Caco-2 (cell line): ENCODE measurements at regions not wholly inside any gene's neighbourhood (a gene's known extent, or its start where the extent isn't known, plus 50 kb on each side); places are given as distances from the start of the nearest gene placed in this dataset.

ENCODE experiments used
- BruUV-seq: library from RNA; stranded (reverse); fragments of 400-500 nt; replicated peaks from 2 replicates; lab custom pipeline; 2021; lab: Mats Ljungman, UMichigan
- CTCF ChIA-PET: fragments of 300-600 bp; sonication (Branson Sonifier 250); formaldehyde crosslinking; loops from one replicate; lab custom pipeline; 2022; ENCODE audit warnings: antibody characterized with exemption; lab: Charles Lee
- POLR2A ChIA-PET: fragments of 300-600 bp; sonication (Branson Sonifier 250); formaldehyde crosslinking; loops from one replicate; lab custom pipeline; 2022; ENCODE audit warnings: antibody characterized with exemption; lab: Charles Lee
- DNase-seq, 2 experiments: peaks; one replicate each; pipeline versions ENCODE4 v3.0.0 to v3.0.0-alpha.2; 2020 to 2022
- H3K27me3 ChIP-seq: replicated peaks from 2 replicates; pipeline ENCODE4 v1.6.0; 2011; ENCODE audit warnings: low read length; ENCODE audit not compliant: control insufficient read depth, insufficient read depth
- H3K36me3 ChIP-seq: 2 replicates; pipeline ENCODE4 v1.5.1; 2011; ENCODE audit warnings: low read length; ENCODE audit not compliant: control insufficient read depth, insufficient read depth
- H3K4me1 ChIP-seq: fragments of 250-450 bp; sonication (Bioruptor Pico); 2 replicates; pipeline ENCODE4 v1.5.1; 2020; ENCODE audit warnings: mild to moderate bottlenecking
- H3K4me3 ChIP-seq: 2 replicates; pipeline ENCODE4 v1.5.1; 2011; ENCODE audit warnings: low read depth, mild to moderate bottlenecking, control low read depth, low read length
- H3K9me3 ChIP-seq: fragments of 250-450 bp; sonication (Bioruptor Pico); 2 replicates; pipeline ENCODE4 v1.5.1; 2020; ENCODE audit warnings: mild to moderate bottlenecking, moderate library complexity
- H3K27ac Mint-ChIP-seq: one replicate; pipeline ENCODE4 v1.8.0; 2022; ENCODE audit warnings: mixed read lengths; ENCODE audit not compliant: unreplicated experiment
- H3K27me3 Mint-ChIP-seq: one replicate; pipeline ENCODE4 v1.8.0; 2022; ENCODE audit warnings: mixed read lengths; ENCODE audit not compliant: insufficient read depth, unreplicated experiment
- H3K36me3 Mint-ChIP-seq: one replicate; pipeline ENCODE4 v1.8.0; 2022; ENCODE audit warnings: mild to moderate bottlenecking, mixed read lengths; ENCODE audit not compliant: insufficient read depth, unreplicated experiment
- H3K4me1 Mint-ChIP-seq: one replicate; pipeline ENCODE4 v1.8.0; 2022; ENCODE audit warnings: low read depth, mixed read lengths; ENCODE audit not compliant: unreplicated experiment
- H3K4me3 Mint-ChIP-seq: one replicate; pipeline ENCODE4 v1.8.0; 2022; ENCODE audit warnings: mild to moderate bottlenecking, moderate library complexity, mixed read lengths; ENCODE audit not compliant: unreplicated experiment
- H3K9me3 Mint-ChIP-seq: one replicate; pipeline ENCODE4 v1.8.0; 2022; ENCODE audit warnings: mixed read lengths; ENCODE audit not compliant: unreplicated experiment
- intact Hi-C: fragments of 100-400 bp; cut with micrococcal nuclease; formaldehyde crosslinking; loops from one replicate; pipeline ENCODE4 v1.10.0; 2022; ENCODE audit not compliant: unreplicated experiment
- TF ChIP-seq, protein P1 (sequence below), 2 experiments: fragments of 200-600 bp in 1 of 2; IDR thresholded peaks; 1 replicate in 1 of 2; 2 replicates in 1 of 2; pipeline versions ENCODE4 v1.5.1 to v1.8.0; 2011 to 2022; ENCODE audit warnings: antibody characterized with exemption in 1 of 2, control low read depth in 1 of 2, inconsistent platforms in 1 of 2, low read depth in 1 of 2, low read length in 1 of 2, mild to moderate bottlenecking in 1 of 2, moderate library complexity in 1 of 2; ENCODE audit not compliant: insufficient read depth in 1 of 2, severe bottlenecking in 1 of 2, unreplicated experiment in 1 of 2

DNA sequence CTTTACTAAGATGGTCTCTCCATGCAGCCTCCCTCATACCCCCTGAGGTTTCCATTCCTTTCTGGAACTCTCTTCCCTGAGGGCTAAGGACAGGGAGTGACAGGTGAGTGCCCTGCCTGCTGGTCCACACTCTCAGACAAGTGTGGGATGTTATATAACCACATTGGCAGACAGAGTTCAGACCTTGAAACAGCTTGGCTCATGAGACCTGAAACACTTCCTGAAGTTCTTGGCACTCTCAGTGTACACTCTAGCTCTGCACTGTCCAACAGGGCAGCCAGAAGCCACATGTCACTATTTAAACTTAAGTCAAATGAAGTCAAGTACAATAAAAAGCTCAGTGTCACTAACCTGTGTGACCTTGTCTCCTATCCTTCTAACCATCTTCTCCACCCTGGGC, 188.5 kb downstream of the ZNF621 start:
- H3K27me3 Mint-ChIP-seq: peaks cover 7% of the 10 kb centered on the region
- no peaks in the 10 kb centered on the region for H3K27me3 ChIP-seq
- H3K36me3 ChIP-seq: no peaks in the 10 kb centered on the region
- CTCF ChIA-PET: no interaction called here
- no peak overlapping the region for H3K4me3 ChIP-seq
- no peaks in the 10 kb centered on the region for H3K4me1 ChIP-seq
- H3K4me3 Mint-ChIP-seq: no peak overlapping the region
- no peak overlapping the region for H3K27ac Mint-ChIP-seq
- H3K36me3 Mint-ChIP-seq: no peaks in the 10 kb centered on the region
- TF ChIP-seq, protein P1, sequence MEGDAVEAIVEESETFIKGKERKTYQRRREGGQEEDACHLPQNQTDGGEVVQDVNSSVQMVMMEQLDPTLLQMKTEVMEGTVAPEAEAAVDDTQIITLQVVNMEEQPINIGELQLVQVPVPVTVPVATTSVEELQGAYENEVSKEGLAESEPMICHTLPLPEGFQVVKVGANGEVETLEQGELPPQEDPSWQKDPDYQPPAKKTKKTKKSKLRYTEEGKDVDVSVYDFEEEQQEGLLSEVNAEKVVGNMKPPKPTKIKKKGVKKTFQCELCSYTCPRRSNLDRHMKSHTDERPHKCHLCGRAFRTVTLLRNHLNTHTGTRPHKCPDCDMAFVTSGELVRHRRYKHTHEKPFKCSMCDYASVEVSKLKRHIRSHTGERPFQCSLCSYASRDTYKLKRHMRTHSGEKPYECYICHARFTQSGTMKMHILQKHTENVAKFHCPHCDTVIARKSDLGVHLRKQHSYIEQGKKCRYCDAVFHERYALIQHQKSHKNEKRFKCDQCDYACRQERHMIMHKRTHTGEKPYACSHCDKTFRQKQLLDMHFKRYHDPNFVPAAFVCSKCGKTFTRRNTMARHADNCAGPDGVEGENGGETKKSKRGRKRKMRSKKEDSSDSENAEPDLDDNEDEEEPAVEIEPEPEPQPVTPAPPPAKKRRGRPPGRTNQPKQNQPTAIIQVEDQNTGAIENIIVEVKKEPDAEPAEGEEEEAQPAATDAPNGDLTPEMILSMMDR (IDR thresholded peaks at IDR 0.05; ENCODE audit: insufficient read depth in 1 of 2, low read depth in 1 of 2, low read length in 1 of 2, severe bottlenecking in 1 of 2, unreplicated experiment in 1 of 2): no peak
- POLR2A ChIA-PET: no interaction called here
- intact Hi-C loops: no loop called here
- no peaks in the 10 kb centered on the region for H3K4me1 Mint-ChIP-seq
- no peak for DNase-seq
- no TSS peak for BruUV-seq
- H3K9me3 Mint-ChIP-seq: no peaks in the 10 kb centered on the region
- no peaks in the 10 kb centered on the region for H3K9me3 ChIP-seq

DNA sequence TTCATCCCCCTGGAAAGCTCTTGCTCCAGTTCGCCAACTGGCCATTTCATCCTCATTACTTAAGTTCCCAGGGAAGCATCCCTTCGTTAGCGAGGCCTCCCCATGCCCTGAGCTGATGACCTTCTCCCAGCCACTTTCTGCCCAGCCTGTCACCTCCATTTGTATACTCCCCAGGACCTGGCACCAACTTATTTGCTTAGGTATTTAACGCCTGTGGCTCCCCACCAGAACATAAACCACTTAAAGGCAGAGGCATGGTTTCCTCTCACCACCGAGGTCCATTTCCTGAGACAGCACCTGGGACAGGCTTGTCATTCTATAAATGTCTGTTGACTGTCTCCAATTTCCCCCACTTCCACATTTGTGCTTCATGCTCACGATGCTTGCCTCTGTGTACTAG, 189.0 kb downstream of the ZNF621 start:
- Histone ChIP-seq H3K4me1 (no peaks in the 10 kb centered on the region), H3K36me3 (no peaks in the 10 kb centered on the region), H3K9me3 (no peaks in the 10 kb centered on the region), H3K4me3 (no peak overlapping the region), H3K27me3 (no peaks in the 10 kb centered on the region)
- CTCF ChIA-PET: no interaction called here
- BruUV-seq: no TSS peak
- H3K36me3 Mint-ChIP-seq: no peaks in the 10 kb centered on the region
- H3K4me1 Mint-ChIP-seq: no peaks in the 10 kb centered on the region
- TF ChIP-seq, protein P1 (IDR thresholded peaks at IDR 0.05; ENCODE audit: insufficient read depth in 1 of 2, low read depth in 1 of 2, low read length in 1 of 2, severe bottlenecking in 1 of 2, unreplicated experiment in 1 of 2): no peak
- no peak overlapping the region for H3K4me3 Mint-ChIP-seq
- H3K9me3 Mint-ChIP-seq: no peaks in the 10 kb centered on the region
- POLR2A ChIA-PET: no interaction called here
- intact Hi-C loops: no loop called here
- H3K27ac Mint-ChIP-seq: no peak overlapping the region
- H3K27me3 Mint-ChIP-seq: peaks cover 7% of the 10 kb centered on the region
- no peak for DNase-seq

DNA sequence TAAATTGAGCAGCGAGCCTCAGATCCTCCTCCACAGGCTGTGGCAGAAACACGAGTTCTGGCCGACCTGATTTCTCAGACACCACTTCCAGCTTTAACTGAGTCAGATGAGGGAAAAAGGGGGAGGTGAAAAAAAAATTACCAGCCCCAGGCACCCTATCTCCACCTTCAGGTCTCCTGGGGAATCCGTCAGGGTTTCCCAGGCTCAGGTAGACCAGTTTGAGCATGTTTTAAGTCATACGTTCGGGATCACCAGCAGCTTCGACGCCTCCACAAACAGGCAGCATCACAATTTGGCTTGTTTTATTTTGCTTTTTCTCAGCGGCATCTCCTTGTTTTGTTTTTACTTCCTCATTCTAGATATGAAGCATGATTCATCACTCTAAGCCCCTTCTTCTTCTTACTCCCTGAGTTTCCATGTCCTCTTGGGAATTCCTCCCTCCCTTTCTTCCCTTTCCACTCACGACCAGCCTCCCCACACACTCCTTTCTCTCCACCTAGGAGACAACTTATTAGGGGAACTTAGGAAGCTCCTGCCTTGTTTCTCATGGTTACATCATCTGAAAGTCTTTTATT, 190.1 kb downstream of the ZNF621 start:
- Mint-ChIP-seq H3K27me3 (peaks cover 7% of the 10 kb centered on the region), H3K4me3 (no peak overlapping the region), H3K36me3 (no peaks in the 10 kb centered on the region), H3K9me3 (no peaks in the 10 kb centered on the region), H3K4me1 (no peaks in the 10 kb centered on the region), H3K27ac (no peak overlapping the region)
- Histone ChIP-seq H3K4me3 (no peak overlapping the region), H3K9me3 (no peaks in the 10 kb centered on the region), H3K27me3 (no peaks in the 10 kb centered on the region), H3K36me3 (no peaks in the 10 kb centered on the region), H3K4me1 (no peaks in the 10 kb centered on the region)
- CTCF ChIA-PET: no interaction called here
- TF ChIP-seq, protein P1 (IDR thresholded peaks at IDR 0.05; ENCODE audit: insufficient read depth in 1 of 2, low read depth in 1 of 2, low read length in 1 of 2, severe bottlenecking in 1 of 2, unreplicated experiment in 1 of 2): no peak
- POLR2A ChIA-PET: no interaction called here
- no peak for DNase-seq
- intact Hi-C loops: no loop called here
- BruUV-seq: no TSS peak
